H1 (cell line): ENCODE measurements at regions not wholly inside any gene's neighbourhood (a gene's known extent, or its start where the extent isn't known, plus 50 kb on each side); places are given as distances from the start of the nearest gene placed in this dataset.

Source experiments
- ASH2L ChIP-seq: fragments of 200-600, 300-600 bp; sonication (generic); IDR thresholded peaks from one replicate; pipeline ENCODE4 v1.7.1; 2017; ENCODE audit warnings: low read length
- CBX5 ChIP-seq: fragments of 300-800, 300-1000 bp; sonication (generic); IDR thresholded peaks from 2 replicates; pipeline ENCODE4 v1.7.1; 2016; ENCODE audit warnings: antibody characterized with exemption, low read length, low read depth
- CTCF ChIP-seq, 3 experiments: IDR thresholded peaks; 1 replicate in 2 of 3; 2 replicates in 1 of 3; pipeline versions ENCODE4 v1.5.1 to v1.6.1; 2011; ENCODE audit warnings: low read length in 3 of 3, mild to moderate bottlenecking in 3 of 3, inconsistent platforms in 2 of 3, low read depth in 1 of 3, moderate library complexity in 1 of 3; ENCODE audit not compliant: insufficient read depth in 1 of 3; ENCODE audit errors: control extremely low read depth in 1 of 3
- EP300 ChIP-seq, 2 experiments: IDR thresholded peaks; 1 replicate in 1 of 2; 2 replicates in 1 of 2; pipeline ENCODE4 v1.6.1; 2011 to 2012; ENCODE audit warnings: low read depth in 2 of 2, low read length in 2 of 2, mild to moderate bottlenecking in 2 of 2, borderline replicate concordance in 1 of 2, inconsistent platforms in 1 of 2, moderate library complexity in 1 of 2
- POLR2A ChIP-seq, 2 experiments: IDR thresholded peaks; 1 replicate in 1 of 2; 2 replicates in 1 of 2; pipeline ENCODE4 v1.6.1; 2011; ENCODE audit warnings: low read depth in 2 of 2, low read length in 2 of 2, mild to moderate bottlenecking in 2 of 2; ENCODE audit errors: control extremely low read depth in 1 of 2
- POLR2AphosphoS5 ChIP-seq: IDR thresholded peaks from 2 replicates; pipeline ENCODE4 v1.6.1; 2011; ENCODE audit warnings: low read depth, low read length
- USF2 ChIP-seq: IDR thresholded peaks from 2 replicates; pipeline ENCODE4 v1.6.1; 2011; ENCODE audit warnings: low read length, improper control_type of control experiment

- TF ChIP-seq USF2 = no peak
- no peak for TF ChIP-seq ASH2L
- TF ChIP-seq POLR2A (IDR thresholded peaks at IDR 0.05; ENCODE audit: control extremely low read depth in 1 of 2, low read depth in 2 of 2, low read length in 2 of 2) = no peak
- no peak for TF ChIP-seq EP300 (IDR thresholded peaks at IDR 0.05; ENCODE audit: borderline replicate concordance in 1 of 2, low read depth in 2 of 2, low read length in 2 of 2)
- TF ChIP-seq POLR2AphosphoS5 = no peak
- no peak for TF ChIP-seq CBX5
- TF ChIP-seq CTCF (IDR thresholded peaks at IDR 0.05; ENCODE audit: control extremely low read depth in 1 of 3, insufficient read depth in 1 of 3, low read depth in 1 of 3, low read length in 3 of 3) = no peak
Measured at GRCh38 chr11:23995891-23996290, 501.0 kb upstream of the LUZP2 start.
